RWPE1 (cell line): ENCODE measurements at regions not wholly inside any gene's neighbourhood (a gene's known extent, or its start where the extent isn't known, plus 50 kb on each side); places are given as distances from the start of the nearest gene placed in this dataset.

ENCODE experiments used
- CTCF ChIA-PET: fragments of 350-600 bp; sonication (Branson Sonifier 250); formaldehyde crosslinking; extraction: SDS; loops from one replicate; lab custom pipeline; 2021; lab: Yijun Ruan, JAX
- POLR2A ChIA-PET: fragments of 400-600 bp; formaldehyde crosslinking; extraction: SDS; loops from one replicate; lab custom pipeline; 2020; ENCODE audit warnings: antibody characterized with exemption; ENCODE audit not compliant: low non-redundant PET; lab: Yijun Ruan, JAX
- DNase-seq: peaks from one replicate; pipeline ENCODE4 v3.0.0; 2012; ENCODE audit warnings: low spot score
- H3K27ac ChIP-seq: fragments of 450-650 bp; 2 replicates; pipeline ENCODE4 v1.5.1; 2017
- CTCF ChIP-seq: fragments of 450-650 bp; conservative IDR thresholded peaks from 2 replicates; pipeline ENCODE4 v1.5.1; 2017; ENCODE audit warnings: low read depth, mild to moderate bottlenecking

GRCh38 chr2:205929246-205929942, 156.6 kb downstream of the INO80D start:
- DNase-seq, result no peak
- no peak for TF ChIP-seq CTCF
- no peak overlapping the region for H3K27ac ChIP-seq
- ChIA-PET CTCF (no interaction called here), POLR2A (no interaction called here)

- DNase-seq, result peak; percentile 69
- ChIA-PET POLR2A (no interaction called here), CTCF (interaction anchor here (0.6 to 1.3 kb wide), 33 partner anchors 10 to 1665 kb away, joined by 3 to 11 read pairs (median 4); partner anchors contain the start of gene NRP2)
- no peak overlapping the region for H3K27ac ChIP-seq
- TF ChIP-seq CTCF, result peak; percentile 92
Measured at GRCh38 chr2:205925373-205926337, 160.3 kb downstream of the INO80D start.

- POLR2A ChIA-PET, result no interaction called here
- DNase-seq, result no peak
- no peak for TF ChIP-seq CTCF
- no peak overlapping the region for H3K27ac ChIP-seq
- CTCF ChIA-PET, result no interaction called here
Measured at GRCh38 chr2:205924676-205925075, 161.3 kb downstream of the INO80D start.

- no peak for TF ChIP-seq CTCF
- ChIA-PET POLR2A (no interaction called here), CTCF (interaction anchor here (1.1 kb wide), 1 partner anchor 11 kb away, joined by 5 read pairs; no protein-coding TSS in a partner anchor)
- DNase-seq, result no peak
- no peak overlapping the region for H3K27ac ChIP-seq
Measured at GRCh38 chr2:205915130-205915524, 170.8 kb downstream of the INO80D start.

- no peak overlapping the region for H3K27ac ChIP-seq
- no peak for TF ChIP-seq CTCF
- POLR2A ChIA-PET, result no interaction called here
- CTCF ChIA-PET, result interaction anchor here (1.1 kb wide), 1 partner anchor 12 kb away, joined by 5 read pairs; no protein-coding TSS in a partner anchor
- no peak for DNase-seq
Measured at GRCh38 chr2:205914213-205915129, 171.5 kb downstream of the INO80D start.
